Mucosa of stomach (tissue), 1 donor: ENCODE measurements at regions not wholly inside any gene's neighbourhood (a gene's known extent, or its start where the extent isn't known, plus 50 kb on each side); places are given as distances from the start of the nearest gene placed in this dataset.
A peak's percentile ranks its signal among the peaks of the same experiment; 100 is the strongest.

Experiments used
- H3K27me3 ChIP-seq: one replicate; pipeline ENCODE4 v1.7.0; 2013; ENCODE audit warnings: mild to moderate bottlenecking, low read length; ENCODE audit not compliant: control insufficient read depth, insufficient read depth
- H3K36me3 ChIP-seq: one replicate; pipeline ENCODE4 v1.7.0; 2013; ENCODE audit warnings: low read length; ENCODE audit not compliant: control insufficient read depth, insufficient read depth
- H3K4me1 ChIP-seq: one replicate; pipeline ENCODE4 v1.7.0; 2013; ENCODE audit warnings: mild to moderate bottlenecking, low read length; ENCODE audit not compliant: control insufficient read depth, insufficient read depth
- H3K4me3 ChIP-seq: one replicate; pipeline ENCODE4 v1.7.0; 2013; ENCODE audit warnings: low read length
- H3K9ac ChIP-seq: one replicate; pipeline ENCODE4 v1.7.0; 2013; ENCODE audit warnings: mild to moderate bottlenecking, low read length, moderate library complexity
- H3K9me3 ChIP-seq: one replicate; pipeline ENCODE4 v1.7.0; 2013; ENCODE audit warnings: mild to moderate bottlenecking, low read length, moderate library complexity; ENCODE audit not compliant: control insufficient read depth
- donor health status: Pancreatic carcinoma.

DNA sequence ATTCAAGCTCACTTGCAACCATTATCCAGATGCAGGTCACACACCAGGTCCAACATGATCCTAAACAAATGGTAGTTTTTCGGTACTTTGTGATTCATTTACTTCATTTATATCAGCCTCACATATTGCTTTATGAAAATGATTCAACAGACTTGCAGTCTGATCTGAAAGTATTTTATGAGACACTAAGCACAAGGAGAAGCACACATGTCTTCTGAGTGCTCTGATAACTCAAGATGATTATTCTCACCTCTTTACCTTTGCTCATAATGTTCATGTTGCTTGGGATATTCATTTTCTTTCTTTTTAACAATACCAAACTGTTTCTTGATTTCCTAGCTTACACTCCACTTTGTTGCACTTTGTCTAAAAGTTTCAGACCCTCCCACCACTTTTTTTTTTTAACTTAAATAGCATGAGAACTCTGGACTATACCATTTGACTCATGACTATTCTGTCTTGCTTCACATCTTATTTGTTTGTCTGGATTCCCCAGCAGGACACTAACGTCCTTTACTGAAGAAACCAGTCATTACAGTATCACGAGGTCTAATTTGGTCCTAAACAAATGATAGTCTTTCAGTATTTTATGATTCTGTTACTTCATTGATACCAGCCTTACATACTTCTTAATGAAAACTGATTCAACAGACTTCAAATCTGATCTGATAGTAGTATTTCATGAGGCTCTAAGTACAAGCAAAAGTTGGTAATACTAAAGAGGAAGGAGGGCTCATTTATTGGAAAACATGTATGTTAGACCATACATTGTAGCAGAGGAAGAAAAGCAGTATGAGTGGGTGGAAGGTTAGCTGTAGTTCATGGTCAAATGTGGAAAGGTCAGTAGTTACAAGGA is 171.8 kb upstream of the AHR start:
- no peak overlapping the region for H3K4me3 ChIP-seq
- H3K27me3 ChIP-seq: no peaks in the 10 kb centered on the region
- H3K4me1 ChIP-seq: no peaks in the 10 kb centered on the region
- H3K9me3 ChIP-seq: no peaks in the 10 kb centered on the region
- H3K36me3 ChIP-seq: no peaks in the 10 kb centered on the region
- no peak overlapping the region for H3K9ac ChIP-seq

DNA sequence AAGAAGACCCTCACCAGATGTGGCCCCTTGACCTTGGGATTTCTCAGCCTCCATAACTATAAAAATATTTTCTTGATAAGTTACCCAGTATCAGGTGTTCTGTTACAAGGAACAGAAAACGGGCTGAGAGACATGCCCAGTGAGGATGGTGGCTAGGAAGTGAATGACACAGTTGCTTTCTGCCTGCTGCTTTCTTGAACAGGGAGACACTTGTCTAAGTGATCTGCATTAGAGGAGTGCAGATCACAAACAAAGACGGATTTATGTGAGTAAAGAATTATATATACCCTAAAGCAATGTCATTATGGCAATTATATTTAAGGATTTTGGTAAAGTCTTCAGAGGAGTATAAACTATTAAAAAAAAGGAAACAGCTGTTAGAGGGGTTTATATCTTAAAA is 169.2 kb upstream of the AHR start:
- H3K27me3 ChIP-seq: no peaks in the 10 kb centered on the region
- no peaks in the 10 kb centered on the region for H3K36me3 ChIP-seq
- no peak overlapping the region for H3K9ac ChIP-seq
- H3K4me3 ChIP-seq: no peak overlapping the region
- H3K4me1 ChIP-seq: no peaks in the 10 kb centered on the region
- H3K9me3 ChIP-seq: no peaks in the 10 kb centered on the region

DNA sequence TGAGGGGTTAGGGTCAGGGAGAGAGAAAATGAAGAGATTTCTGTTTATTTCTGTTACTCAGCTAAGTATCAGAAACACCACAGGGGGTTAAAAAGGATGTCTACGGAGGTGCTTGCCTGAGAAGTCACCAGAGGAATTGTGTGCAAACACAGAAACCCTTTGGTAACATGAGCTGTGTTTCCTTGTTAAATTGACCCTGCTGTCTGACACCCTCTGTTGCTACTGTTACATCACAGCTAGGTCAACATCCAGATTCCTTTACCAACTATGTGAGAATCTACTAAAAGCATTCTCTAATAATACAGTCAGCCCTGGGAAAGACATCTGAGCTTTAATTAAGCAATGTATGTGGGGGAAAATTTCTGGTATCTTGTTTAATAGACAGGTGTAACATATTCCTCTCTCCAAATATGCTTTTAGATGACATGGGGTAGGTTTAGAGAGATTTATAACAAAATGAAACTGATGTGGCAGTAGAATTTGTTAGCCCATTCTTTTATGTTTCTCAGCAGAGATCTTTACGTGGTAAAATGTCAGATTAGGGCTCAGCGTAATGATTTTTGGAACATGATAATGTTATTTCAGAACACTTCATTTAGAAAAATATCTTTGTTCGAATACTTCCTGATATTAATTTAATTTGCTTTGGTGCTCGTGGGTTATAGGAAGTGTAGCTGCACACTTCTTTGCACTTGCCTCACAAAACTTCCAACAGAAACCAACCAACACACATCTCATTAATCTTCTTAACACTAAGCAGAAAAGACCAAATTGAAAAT is 168.0 kb upstream of the AHR start:
- H3K4me1 ChIP-seq: no peaks in the 10 kb centered on the region
- no peaks in the 10 kb centered on the region for H3K27me3 ChIP-seq
- no peaks in the 10 kb centered on the region for H3K9me3 ChIP-seq
- H3K4me3 ChIP-seq: no peak overlapping the region
- H3K36me3 ChIP-seq: no peaks in the 10 kb centered on the region
- H3K9ac ChIP-seq: peak overlapping the region; percentile 30

DNA sequence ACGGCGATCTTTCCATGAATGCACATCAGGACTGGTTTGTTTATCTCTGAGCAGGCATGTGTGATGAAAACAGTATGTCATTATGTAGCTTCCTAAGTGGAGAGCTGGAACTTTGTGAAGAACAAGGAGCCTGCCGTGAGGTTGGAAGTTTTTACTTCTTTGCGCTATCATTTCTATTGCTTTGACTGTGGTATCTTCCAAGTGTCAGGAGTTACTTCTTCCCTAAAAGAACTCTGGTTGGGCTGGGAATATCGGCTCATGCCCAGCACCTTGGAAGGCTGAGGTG is 167.4 kb upstream of the AHR start:
- H3K9ac ChIP-seq: peak overlapping the region; percentile 30
- no peaks in the 10 kb centered on the region for H3K27me3 ChIP-seq
- H3K36me3 ChIP-seq: no peaks in the 10 kb centered on the region
- no peaks in the 10 kb centered on the region for H3K9me3 ChIP-seq
- H3K4me1 ChIP-seq: no peaks in the 10 kb centered on the region
- H3K4me3 ChIP-seq: no peak overlapping the region

DNA sequence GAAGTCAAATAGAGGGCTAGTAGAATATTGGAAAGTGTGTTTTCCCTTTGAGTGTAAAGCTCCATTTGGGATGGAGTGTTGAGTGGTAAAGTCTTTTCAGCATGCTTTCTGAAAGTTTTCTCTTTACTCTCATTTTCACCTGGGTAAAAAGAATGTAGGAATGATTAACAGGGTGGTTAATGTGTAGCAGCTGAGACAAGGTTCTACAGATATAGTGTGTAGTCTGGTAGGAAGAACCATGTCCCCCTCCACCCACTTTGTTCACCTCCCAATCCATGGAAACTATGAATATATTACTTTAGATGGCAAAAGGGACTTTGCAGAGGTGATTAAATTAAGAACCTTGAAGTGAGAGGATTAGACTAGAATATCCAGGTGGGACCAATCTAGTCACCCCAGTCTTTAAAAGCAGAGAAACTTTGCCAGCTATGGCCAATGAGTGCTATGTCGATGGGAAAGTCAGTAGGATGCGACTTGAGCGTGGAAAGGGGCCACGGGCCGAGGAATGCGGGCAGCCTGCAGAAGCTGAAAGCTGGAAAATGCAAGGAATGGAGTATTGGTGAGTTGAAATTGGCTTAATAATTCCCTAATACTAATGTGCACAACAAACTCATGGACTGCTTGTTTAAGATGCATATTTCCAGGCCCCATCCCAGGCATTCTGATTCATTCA is 166.3 kb upstream of the AHR start:
- H3K9me3 ChIP-seq: no peaks in the 10 kb centered on the region
- no peak overlapping the region for H3K9ac ChIP-seq
- no peak overlapping the region for H3K4me3 ChIP-seq
- no peaks in the 10 kb centered on the region for H3K27me3 ChIP-seq
- H3K4me1 ChIP-seq: no peaks in the 10 kb centered on the region
- no peaks in the 10 kb centered on the region for H3K36me3 ChIP-seq

GRCh38 chr7:17132726-17133125 is 165.7 kb upstream of the AHR start:
- Histone ChIP-seq H3K27me3 (no peaks in the 10 kb centered on the region), H3K4me1 (no peaks in the 10 kb centered on the region), H3K36me3 (no peaks in the 10 kb centered on the region), H3K9ac (no peak overlapping the region), H3K9me3 (no peaks in the 10 kb centered on the region), H3K4me3 (no peak overlapping the region)

DNA sequence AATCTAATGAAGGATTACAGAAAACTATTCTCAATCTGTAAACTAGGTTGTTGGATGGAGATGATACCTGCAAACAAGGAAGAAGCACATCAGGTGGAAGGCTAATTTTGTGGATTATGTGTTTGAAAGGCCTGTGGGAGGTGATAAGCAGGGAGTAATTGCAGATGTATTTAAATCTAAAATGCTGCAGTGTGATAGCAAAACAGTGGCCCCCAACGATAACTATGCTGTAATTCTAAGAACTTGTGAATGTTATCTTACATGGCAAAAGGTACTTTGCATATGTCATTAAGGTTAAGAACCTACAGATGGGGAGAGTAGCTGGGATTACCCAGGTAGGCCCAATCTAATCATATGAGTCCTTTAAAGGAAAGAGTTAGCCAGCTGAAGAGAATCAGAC is 164.5 kb upstream of the AHR start:
- no peak overlapping the region for H3K4me3 ChIP-seq
- H3K9ac ChIP-seq: no peak overlapping the region
- no peaks in the 10 kb centered on the region for H3K4me1 ChIP-seq
- H3K27me3 ChIP-seq: no peaks in the 10 kb centered on the region
- H3K9me3 ChIP-seq: no peaks in the 10 kb centered on the region
- H3K36me3 ChIP-seq: no peaks in the 10 kb centered on the region

- no peaks in the 10 kb centered on the region for H3K9me3 ChIP-seq
- no peaks in the 10 kb centered on the region for H3K27me3 ChIP-seq
- no peak overlapping the region for H3K4me3 ChIP-seq
- no peak overlapping the region for H3K9ac ChIP-seq
- H3K4me1 ChIP-seq: no peaks in the 10 kb centered on the region
- H3K36me3 ChIP-seq: no peaks in the 10 kb centered on the region
These were observed 163.7 kb upstream of the AHR start for GRCh38 chr7:17134786-17135185.

DNA sequence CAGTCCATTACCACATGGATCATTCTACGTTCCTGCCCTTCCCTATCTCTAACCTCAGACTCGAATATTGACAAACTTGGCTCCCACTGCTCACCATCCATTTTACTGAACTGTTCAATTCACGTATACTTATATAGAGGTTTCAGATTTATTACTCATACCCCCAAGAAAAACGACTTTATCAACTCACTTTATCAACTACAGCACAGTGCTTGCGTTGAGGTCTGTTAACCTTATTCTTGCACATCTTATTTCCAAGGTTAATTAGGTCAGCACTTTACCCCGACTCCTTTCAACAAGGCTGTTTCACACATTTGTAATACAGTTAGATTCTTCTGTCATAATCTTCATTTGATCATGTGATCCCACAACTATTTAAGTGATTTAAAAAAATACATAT is 162.3 kb upstream of the AHR start:
- H3K9ac ChIP-seq: no peak overlapping the region
- no peak overlapping the region for H3K4me3 ChIP-seq
- H3K9me3 ChIP-seq: no peaks in the 10 kb centered on the region
- no peaks in the 10 kb centered on the region for H3K27me3 ChIP-seq
- H3K36me3 ChIP-seq: no peaks in the 10 kb centered on the region
- H3K4me1 ChIP-seq: no peaks in the 10 kb centered on the region

- peaks cover 3% of the 10 kb centered on the region for H3K4me1 ChIP-seq
- no peaks in the 10 kb centered on the region for H3K36me3 ChIP-seq
- H3K4me3 ChIP-seq: no peak overlapping the region
- no peaks in the 10 kb centered on the region for H3K27me3 ChIP-seq
- H3K9ac ChIP-seq: no peak overlapping the region
- H3K9me3 ChIP-seq: no peaks in the 10 kb centered on the region
These were observed 159.4 kb upstream of the AHR start for GRCh38 chr7:17139081-17139480.

DNA sequence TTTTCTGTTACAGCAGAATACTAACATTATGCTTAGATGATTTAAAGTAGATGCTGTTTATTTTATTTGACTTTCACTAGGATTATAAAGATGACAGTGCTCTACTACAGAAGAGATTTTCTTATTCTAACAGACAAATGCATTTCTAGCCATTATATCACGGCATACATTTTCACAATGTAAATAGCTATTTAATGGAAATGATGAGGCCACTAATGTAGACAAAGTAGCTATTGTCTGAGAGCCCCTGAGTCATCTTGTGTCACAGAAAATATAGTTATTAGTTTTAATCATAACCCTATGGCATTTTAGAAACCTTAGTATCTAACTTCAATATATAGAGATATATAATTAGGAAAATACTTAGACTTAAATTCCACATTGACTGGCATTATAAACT is 158.0 kb upstream of the AHR start:
- H3K9ac ChIP-seq: no peak overlapping the region
- H3K27me3 ChIP-seq: no peaks in the 10 kb centered on the region
- no peaks in the 10 kb centered on the region for H3K9me3 ChIP-seq
- H3K4me3 ChIP-seq: no peak overlapping the region
- H3K36me3 ChIP-seq: no peaks in the 10 kb centered on the region
- peaks cover 3% of the 10 kb centered on the region for H3K4me1 ChIP-seq

GRCh38 chr7:17142831-17143541 is 155.5 kb upstream of the AHR start:
- Histone ChIP-seq H3K9me3 (no peaks in the 10 kb centered on the region), H3K36me3 (no peaks in the 10 kb centered on the region), H3K4me1 (peaks cover 3% of the 10 kb centered on the region), H3K9ac (no peak overlapping the region), H3K27me3 (no peaks in the 10 kb centered on the region), H3K4me3 (no peak overlapping the region)
